GM20431 (cell line): ENCODE measurements at regions not wholly inside any gene's neighbourhood (a gene's known extent, or its start where the extent isn't known, plus 50 kb on each side); places are given as distances from the start of the nearest gene placed in this dataset.
"Not testable (repeated sequence)": the region's sequence is repeated elsewhere in the genome, so short reads cannot be mapped to it uniquely, and the experiment has no call there.

ENCODE experiments used
- in situ Hi-C: fragments of 300-500 bp; cut with MseI, MboI; formaldehyde crosslinking; loops from one replicate; pipeline ENCODE4 v1.15.0; 2020; ENCODE audit warnings: low sequenced_read_pairs; ENCODE audit not compliant: unreplicated experiment

DNA sequence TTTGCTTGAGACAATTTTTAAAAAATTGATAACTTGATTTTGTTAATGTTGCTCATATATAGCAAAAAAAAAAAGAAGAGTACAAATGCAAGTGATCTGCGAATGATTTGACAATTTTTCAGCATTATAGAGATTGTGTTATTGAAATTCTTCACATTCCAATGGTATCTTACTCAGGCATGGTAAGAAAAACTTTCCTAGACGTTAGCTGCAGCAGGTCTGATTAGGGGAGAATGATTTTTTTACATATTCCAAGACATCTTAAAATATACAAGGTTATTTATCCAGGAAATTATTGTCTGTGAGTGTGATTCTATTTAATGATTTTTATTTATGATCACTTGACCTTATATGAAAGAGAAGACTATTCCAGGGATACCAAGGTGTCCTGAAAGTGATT is 361.9 kb downstream of the MAT2B start:
- in situ Hi-C loops: no loop called here

DNA sequence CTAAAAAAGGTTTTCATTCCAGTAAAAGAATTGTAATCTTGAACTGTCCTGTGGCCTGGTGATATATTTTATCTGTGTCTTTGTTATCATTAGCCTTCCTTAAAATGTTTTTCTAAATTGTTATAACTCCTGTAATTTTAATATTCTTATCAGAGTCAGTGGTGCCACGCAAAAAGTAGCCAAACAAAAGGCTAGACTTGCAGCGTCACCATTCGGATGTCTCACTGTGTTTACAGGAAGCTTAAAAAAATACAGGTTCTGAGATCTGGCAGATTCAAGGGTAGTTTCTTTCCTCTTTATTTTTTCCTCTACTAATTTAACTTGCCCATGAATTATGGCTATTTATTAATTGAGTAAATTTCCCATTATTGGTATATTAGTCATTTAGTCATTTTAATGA is 362.3 kb downstream of the MAT2B start:
- in situ Hi-C loops: no loop called here

DNA sequence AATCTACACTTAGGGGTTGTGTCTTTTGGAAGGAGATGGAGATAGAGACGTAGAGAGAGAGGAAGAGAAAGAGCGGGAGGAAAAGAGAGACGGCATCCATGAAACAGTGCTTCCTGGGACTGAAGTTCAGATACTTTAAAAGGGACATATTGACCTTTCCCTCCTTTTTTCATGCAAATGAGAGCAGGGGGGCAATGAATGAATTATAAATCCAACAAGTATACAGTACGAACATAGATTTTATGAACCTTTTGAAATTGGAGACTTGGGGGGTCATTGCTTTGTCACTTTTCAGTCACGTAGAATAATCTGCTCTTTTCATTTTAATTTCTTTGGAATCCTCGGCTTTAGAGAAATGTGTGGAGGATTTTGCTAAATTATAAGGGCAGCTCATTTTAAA is 364.2 kb downstream of the MAT2B start:
- in situ Hi-C loops: no loop called here

DNA sequence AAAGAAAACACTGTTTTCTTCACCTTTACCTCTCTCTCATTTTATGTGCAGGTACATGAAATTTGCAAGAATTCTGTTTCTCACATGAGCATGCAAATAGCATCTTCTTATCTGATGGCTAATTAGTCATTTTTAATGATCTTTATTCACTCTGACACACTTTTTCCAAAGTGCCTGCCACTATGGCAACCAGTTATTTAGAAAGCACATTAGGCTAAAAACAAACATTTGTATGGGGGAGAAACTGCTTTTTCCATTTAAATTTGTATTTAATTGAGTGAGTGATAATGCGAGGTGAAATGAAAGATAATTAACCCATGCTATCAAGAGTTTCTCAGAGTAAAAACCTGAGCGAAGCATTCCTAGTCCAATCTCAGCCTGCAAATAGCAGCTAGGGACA is 365.0 kb downstream of the MAT2B start:
- in situ Hi-C loops: no loop called here

DNA sequence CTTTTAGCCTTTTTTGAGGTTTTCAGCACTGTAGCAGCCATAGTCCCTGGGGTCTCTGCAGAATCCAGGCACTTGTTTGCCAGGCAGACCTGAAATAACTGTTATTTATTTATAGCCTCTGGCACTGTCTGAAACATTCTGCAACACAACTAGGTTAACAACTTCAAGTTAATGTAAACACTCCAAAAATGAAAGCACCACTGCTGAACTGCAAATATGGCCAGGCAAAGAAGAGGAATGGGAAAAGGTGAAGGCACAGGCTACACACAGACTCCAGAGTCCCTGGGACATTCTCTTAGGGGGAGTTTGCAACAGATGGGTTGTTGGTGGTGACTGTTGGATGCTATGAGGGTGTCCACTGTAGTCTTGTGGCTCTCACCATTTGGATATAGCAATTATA is 369.0 kb downstream of the MAT2B start:
- in situ Hi-C loops: no loop called here

DNA sequence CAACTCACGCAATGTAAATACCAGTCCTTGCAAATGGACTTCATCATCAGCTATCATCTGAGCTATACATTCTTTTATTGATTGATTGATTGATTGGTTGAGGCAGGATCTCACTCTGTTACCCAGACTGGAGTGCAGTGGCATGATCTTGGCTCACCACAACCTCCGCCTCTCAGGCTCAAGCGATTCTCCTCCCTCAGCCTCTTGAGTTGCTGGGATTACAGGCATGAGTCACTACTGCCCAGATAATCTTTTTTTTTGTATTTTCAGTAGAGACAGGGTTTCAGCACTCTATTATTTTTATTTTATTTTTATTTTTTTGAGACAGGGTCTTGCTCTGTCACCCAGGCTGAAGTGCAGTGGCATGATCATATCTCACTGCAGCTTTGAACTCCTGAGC is 369.5 kb downstream of the MAT2B start:
- in situ Hi-C loops: not testable (repeated sequence)

DNA sequence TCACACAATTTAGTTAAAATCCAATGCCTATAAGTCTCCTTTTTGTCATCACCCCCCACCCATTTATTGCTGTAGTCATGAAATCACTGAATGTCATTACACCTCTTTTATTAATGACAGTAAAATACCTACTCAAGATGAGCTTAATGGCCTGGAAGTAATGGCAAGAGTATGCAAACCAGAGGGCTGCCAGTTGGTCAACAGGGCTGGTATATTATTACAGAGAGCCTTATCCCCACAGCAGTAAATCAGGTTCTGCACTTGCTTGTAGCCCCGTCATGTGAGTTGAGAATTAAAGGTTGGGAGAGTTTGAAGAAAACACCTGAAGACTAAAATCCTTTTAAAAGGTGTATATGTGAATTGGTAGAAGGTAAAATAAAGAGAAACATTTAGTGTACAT is 372.4 kb downstream of the MAT2B start:
- in situ Hi-C loops: no loop called here

DNA sequence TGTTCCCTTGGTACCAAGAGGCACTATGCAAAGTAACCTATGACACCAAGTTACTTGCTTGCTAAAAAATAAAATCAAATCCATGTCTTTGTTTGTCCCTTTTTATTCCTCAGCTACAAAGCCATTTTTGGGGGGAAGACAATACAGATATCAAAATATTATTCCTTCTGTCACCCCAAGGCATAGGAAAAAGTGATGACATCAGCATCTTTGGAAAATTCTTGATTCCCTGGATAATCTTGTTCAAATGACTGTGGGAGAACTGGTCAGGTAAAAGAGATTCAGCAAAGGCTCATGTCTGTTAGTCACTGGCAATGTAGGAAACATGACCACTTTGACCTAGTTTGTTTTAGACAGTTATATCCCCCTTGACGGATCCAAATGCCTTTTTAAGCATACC is 373.1 kb downstream of the MAT2B start:
- in situ Hi-C loops: no loop called here

DNA sequence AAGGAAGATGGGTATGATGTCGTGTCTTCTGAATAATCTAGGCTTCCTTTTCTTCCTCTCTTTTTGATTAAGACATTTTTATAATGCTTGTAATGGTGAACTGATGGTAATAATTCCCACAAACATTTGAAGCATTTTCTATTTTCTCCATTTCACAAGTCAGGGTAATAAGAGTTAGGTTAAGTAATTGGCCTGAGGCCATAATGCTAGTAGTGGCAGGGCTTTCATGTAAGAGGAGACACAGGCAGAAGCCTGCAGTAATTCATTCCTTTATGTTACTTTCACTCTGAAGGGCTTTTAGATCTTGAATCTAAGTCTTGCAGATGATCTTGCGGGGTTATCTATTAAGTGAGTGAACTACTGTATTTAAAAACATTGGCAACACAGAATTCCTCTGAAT is 374.9 kb downstream of the MAT2B start:
- in situ Hi-C loops: no loop called here

DNA sequence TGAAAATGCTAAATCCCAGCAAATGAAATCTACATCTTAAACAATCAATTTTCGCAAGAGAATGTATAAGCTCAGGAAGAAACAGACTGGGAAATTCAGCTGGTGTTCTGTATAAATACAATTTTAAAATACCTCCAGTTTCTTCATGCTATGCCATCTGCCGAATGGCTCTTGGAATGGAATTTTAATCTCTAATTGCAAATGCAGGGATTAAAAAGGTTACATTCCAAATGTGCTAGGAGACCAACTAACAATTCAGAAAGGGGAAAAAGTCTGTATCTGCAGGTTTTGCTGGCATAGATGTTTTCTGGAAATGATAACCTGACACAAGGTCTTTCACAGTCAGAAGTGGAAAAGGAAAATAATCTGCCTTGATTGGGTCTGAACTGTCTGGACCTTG is 379.7 kb downstream of the MAT2B start:
- in situ Hi-C loops: no loop called here

DNA sequence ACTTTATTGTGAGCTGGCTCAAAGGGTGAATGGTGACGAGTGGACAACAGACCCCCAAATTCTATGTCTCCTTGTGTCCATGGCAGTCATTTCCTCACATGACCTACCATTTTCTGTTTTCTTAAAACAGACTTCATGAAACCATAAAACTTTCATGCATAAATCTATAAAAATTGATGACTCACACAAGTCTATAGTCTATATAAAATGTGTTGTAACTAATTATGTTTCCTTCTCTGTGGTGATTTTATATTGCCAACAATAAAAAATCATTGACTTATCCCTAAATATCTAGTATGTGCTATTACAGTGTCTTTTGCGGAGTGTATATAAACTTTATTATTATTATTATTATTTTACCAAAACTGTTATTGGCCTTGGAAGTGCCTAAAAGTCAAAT is 382.4 kb downstream of the MAT2B start:
- in situ Hi-C loops: no loop called here

DNA sequence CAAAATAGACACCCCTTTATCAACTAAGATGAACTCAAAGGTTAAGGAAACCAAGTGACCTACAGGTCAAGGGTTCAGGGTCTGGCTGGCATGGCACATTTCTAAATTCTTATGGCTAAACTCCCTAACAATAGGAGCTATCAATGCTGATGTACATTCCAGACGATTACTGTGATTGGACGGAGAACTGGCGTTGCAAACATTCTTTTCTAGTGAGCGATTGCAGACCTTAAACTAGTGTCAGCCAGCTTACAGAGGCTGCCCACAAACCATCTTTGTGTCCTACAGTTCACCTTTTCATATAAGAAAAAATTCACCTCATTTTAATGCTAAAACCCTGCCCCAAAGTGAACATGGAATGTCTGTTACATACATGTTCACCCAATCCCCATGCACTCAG is 382.9 kb downstream of the MAT2B start:
- in situ Hi-C loops: no loop called here

DNA sequence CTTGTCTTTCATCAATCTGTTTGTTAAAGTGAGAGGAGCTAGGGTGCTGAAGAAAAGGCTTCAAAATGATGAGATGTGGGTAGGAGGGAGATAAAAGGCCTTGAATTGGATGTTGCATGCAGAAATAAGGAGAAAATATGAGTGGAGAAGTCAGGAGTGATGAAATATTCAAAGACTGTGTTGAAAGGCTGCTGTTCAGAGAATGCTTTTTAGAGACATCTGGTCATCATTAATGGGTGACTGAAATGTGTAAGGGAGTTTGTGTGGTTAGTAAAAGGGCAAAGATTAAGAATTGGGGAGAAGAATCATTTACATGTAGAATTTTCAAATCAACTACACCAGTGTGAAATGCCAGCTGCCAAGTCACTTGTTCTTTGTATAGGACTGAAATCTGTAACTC is 383.9 kb downstream of the MAT2B start:
- in situ Hi-C loops: no loop called here

DNA sequence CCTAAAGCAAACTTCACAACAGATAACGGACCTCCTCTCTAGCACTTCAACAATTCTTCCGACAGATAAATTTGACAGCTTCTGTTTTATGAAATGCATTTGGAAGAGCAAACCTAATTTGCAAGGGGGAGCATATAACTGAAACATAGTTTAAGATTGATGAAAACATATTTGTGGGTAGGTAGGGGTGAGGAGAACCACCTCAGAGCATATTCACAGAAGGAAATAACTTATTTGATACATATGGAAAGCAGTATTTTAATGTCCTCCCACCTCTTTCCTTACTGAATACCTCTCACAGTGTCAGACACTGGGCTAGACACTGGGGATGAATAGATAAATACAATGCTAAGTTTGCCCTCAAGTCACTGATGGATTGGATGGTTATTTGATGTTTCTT is 384.8 kb downstream of the MAT2B start:
- in situ Hi-C loops: no loop called here

DNA sequence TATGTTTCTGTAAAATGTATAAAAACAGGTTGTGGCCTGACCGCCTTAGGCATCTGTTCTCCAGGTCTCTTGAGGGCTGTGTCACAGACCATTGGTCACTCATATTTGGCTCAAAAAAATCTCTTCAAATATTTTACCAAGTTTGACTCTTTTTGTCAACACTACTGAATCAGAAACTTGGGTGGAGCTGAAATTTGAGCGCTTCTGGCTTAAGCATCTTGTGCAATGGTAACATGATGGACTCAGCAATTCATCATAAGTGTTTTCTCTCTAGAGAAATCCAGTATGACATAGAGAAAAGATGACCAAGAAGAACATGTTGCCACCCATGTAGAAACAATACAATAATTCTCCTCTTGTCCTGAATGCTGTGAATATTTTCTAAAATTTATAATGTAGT is 387.9 kb downstream of the MAT2B start:
- in situ Hi-C loops: no loop called here

DNA sequence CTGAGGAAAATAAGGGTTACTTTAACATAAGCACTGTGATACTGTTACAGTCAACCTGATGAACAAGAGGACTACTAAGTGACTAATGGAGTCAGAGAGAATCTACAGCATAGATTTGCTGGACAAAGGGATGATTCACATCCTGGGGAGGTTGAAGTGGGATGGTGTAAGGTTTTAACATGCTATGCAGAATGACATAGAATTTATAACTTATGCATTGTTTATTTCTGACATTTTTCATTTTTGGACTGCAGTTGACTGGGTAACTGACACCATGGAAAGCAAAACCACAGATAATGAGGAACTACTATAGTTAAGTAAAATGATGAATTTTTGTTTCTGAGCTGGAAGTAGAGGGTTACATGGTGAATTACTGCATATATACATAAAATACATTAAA is 389.2 kb downstream of the MAT2B start:
- in situ Hi-C loops: no loop called here

DNA sequence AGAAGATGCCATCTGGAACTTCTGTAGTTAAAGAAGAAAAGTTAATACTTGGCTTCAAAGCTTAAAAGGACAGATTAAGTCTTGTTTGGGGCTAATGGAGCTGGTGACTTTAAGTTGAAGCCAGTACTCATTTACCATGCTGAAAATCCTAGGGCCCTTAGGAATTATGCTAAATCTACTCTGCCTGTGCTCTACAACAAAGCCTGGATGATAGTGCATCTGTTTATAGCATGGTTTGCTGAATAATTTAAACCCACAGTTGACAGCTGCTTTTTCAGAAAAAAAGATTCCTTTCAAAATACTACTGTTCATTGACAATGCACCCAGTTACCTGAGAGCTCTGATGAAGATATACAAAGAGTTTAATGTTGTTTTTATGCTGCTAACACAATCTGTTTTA is 393.5 kb downstream of the MAT2B start:
- in situ Hi-C loops: no loop called here

DNA sequence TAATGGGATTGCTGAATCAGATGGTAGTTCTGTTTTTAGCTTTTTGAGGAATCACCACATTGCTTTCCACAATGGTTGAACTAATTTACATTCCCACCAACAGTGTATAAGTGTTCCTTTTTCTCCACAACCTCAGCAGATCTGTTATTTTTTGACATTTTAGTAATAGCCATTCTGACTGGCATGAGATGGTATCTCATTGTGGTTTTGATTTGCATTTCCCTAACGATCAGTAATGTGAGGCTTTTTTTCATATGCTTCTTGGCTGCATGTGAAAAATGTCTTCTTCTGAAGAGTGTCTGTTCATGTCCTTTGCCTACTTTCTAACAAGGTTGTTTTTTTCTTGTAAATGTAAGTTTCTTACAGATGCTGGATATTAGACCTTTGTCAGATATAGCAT is 402.4 kb downstream of the MAT2B start:
- in situ Hi-C loops: not testable (repeated sequence)

DNA sequence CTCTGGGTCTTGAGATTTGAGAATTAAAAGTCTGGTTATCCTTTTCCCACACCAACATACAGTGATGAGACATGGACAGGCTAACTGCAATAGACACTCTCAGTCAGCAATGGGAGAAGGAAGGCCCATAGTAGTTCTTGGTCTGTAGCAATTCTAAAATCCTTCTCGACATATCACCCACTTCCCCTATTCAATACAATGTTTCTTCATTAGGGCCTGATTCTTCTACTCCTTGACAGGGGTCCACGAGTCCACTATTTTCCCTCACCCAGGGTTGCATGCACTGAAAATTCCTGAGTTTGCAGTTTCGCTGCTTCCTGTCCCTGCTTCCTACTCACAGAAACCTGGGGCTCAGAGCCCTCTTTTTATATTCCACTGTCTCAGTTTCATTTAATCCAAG is 402.8 kb downstream of the MAT2B start:
- in situ Hi-C loops: no loop called here

DNA sequence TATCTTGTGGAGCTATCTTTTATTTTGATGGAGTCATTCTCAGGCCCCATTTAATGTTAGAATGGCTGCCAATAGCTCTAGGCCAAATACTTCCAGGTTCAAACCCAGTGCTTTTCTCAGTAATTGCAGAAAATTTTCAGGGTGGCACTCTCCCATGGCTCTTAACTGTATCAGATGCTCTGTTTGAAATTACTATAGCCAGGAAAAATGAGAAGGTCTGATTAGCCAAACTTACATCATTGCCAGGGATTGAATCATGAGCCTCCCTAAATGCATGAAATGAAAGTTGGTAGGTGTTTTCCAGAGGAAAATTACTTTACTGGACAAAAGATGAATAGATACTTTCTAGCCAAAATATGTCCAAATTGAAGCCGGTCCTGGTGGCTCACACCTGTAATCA is 404.8 kb downstream of the MAT2B start:
- in situ Hi-C loops: no loop called here

DNA sequence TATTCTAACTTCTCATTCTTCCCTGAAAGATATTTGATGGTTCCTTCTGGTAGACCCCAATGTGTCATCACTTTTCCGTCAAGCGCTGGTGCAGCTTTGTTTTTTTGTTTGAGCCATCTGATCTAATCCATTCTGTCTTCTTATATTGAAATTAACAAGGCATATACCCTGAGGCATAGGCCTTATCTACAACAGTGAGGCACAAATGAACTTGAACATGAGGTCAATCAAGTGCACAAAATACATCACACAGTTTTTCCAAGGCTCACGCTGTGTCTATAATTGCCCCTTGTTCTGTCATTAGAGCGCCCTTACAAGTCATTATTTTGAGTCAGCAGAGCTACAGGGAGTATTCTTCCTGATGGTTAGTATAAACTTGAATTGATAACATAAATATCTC is 406.6 kb downstream of the MAT2B start:
- in situ Hi-C loops: no loop called here

DNA sequence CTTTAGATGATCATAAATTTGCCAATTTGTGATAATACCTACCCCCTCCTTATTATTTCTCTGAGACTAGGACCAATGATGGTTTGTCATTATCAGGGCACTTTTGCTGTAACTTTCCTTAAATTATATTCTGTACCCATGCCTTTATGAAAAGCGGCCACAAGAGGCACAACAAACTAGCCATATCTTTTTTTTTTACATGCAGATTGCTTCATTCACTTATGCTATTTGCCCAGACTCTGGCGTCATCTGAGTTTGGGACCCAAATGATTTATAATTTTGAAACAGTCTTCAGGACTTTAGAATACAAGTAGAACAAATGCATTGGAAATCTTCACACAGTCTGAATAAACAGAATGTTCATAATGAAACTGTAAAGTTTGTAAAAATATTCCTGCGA is 408.1 kb downstream of the MAT2B start:
- in situ Hi-C loops: no loop called here

DNA sequence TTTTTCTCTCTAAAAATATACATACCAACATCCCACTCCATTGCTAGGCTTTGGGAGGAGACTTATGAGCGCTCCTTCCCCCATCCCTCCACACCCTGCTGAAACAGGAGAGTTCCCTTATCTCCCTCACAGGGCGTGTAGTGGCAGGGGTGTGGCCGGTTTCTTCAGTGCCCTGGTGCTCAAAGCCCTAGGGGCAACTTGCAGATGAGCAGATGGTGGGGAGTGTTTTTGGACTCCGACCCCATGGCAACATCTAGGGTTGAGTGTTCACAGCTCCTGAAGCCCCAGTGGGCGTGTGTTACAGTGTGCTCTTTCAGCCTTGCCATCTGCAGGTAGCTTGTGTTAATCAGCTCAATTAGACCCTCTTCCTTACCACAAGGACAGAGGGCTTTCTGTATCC is 409.5 kb downstream of the MAT2B start:
- in situ Hi-C loops: no loop called here
